Transverse colon (tissue), 4 donors: ENCODE measurements at regions not wholly inside any gene's neighbourhood (a gene's known extent, or its start where the extent isn't known, plus 50 kb on each side); places are given as distances from the start of the nearest gene placed in this dataset.

Experiments used
- DNase-seq: peaks from one replicate; pipeline ENCODE4 v3.0.0-alpha.2; 2019
- H3K27ac ChIP-seq, 4 donors: fragments of 200-600 bp; sonication (generic); 2 replicates each; pipeline ENCODE4 v1.5.1; 2016 to 2018; ENCODE audit warnings: inconsistent platforms in 4 of 4
- H3K27me3 ChIP-seq: fragments of 200-600 bp; sonication (generic); 2 replicates; pipeline ENCODE4 v1.5.1; 2017; ENCODE audit warnings: inconsistent platforms
- H3K36me3 ChIP-seq, 4 donors: fragments of 200-600 bp; sonication (generic); 2 replicates each; pipeline ENCODE4 v1.5.1; 2017 to 2019; ENCODE audit warnings: inconsistent platforms in 4 of 4
- H3K4me1 ChIP-seq, 4 donors: fragments of 200-600 bp; sonication (generic); 2 replicates each; pipeline ENCODE4 v1.5.1; 2017 to 2020; ENCODE audit warnings: inconsistent platforms in 4 of 4
- H3K4me3 ChIP-seq, 4 donors: fragments of 200-600 bp; sonication (generic); 1 replicate in 1 of 4; 2 replicates in 3 of 4; pipeline versions ENCODE4 v1.5.1 to v1.6.1; 2017 to 2019; ENCODE audit warnings: inconsistent platforms in 4 of 4
- H3K9me3 ChIP-seq, 2 donors: fragments of 200-600 bp; sonication (generic); 2 replicates each; pipeline ENCODE4 v1.5.1; 2017 to 2019; ENCODE audit warnings: inconsistent platforms in 2 of 2
- EP300 ChIP-seq: sonication (generic); formaldehyde crosslinking; IDR thresholded peaks from one replicate; pipeline ENCODE4 v1.6.1; 2017; ENCODE audit warnings: antibody characterized with exemption, low read depth
- POLR2A ChIP-seq: fragments of 450-650 bp; IDR thresholded peaks from one replicate; pipeline ENCODE4 v1.6.1; 2016; ENCODE audit warnings: antibody characterized with exemption, mild to moderate bottlenecking, moderate library complexity
- POLR2AphosphoS5 ChIP-seq, 3 donors: sonication (generic); formaldehyde crosslinking; IDR thresholded peaks; one replicate each; pipeline ENCODE4 v1.6.1; 2016; ENCODE audit warnings: antibody characterized with exemption in 3 of 3
- WGBS, 2 donors: methylation state at CpG; one replicate each; pipeline ENCODE4 v1.1.5; 2018; ENCODE audit warnings: low coverage in 1 of 2; 5-methylcytosine and 5-hydroxymethylcytosine counted together
- in situ Hi-C, 4 donors: fragments of 200-750 bp; cut with MboI; loops; one replicate each; pipeline versions ENCODE4 v1.15.0 to v1.15.1; 2017; ENCODE audit warnings: low sequenced_read_pairs in 3 of 4, low pct_ligation_motif_present in 1 of 4, low pct_unique_long_range_greater_than_20kb in 1 of 4
- intact Hi-C: fragments of 100-400 bp; cut with DNase I; formaldehyde crosslinking; loops from one replicate; pipeline ENCODE4 v1.15.1; 2023; ENCODE audit warnings: low total_unique reads
- TF ChIP-seq, protein P1 (sequence below), 5 experiments: fragments of 200-600 bp in 3 of 5; fragments of 450-650 bp in 2 of 5; sonication (generic) in 3 of 5; IDR thresholded peaks; 1 replicate in 2 of 5; 2 replicates in 3 of 5; pipeline ENCODE4 v1.5.1; 2016 to 2017; ENCODE audit warnings: antibody characterized with exemption in 5 of 5, inconsistent platforms in 3 of 5, mild to moderate bottlenecking in 2 of 5, moderate library complexity in 1 of 5

- DNase-seq: no peak
- no peak overlapping the region for H3K27ac ChIP-seq
- WGBS, 2 donors: 73 to 80% methylated on average over 1 of the region's 1 CpG
- TF ChIP-seq POLR2A: no peak
- no peak for TF ChIP-seq POLR2AphosphoS5 (IDR thresholded peaks at IDR 0.05)
- H3K4me1 ChIP-seq: no peaks in the 10 kb centered on the region
- H3K4me3 ChIP-seq: no peak overlapping the region
- H3K27me3 ChIP-seq: no peaks in the 10 kb centered on the region
- in situ Hi-C loops (loop anchor here in 1 of 4 donors (25.0 kb wide), 1 partner anchor 98 kb away; no protein-coding TSS in a partner anchor), intact Hi-C loops (no loop called here)
- H3K9me3 ChIP-seq: no peaks in the 10 kb centered on the region
- no peaks in the 10 kb centered on the region for H3K36me3 ChIP-seq
These were observed 192.2 kb downstream of the SEC61B start for GRCh38 chr9:99414321-99414720.

- 80 to 82% methylated on average over 3 to 4 of the region's 4 CpGs for WGBS, 2 donors
- no peak overlapping the region for H3K4me3 ChIP-seq
- TF ChIP-seq POLR2A (no peak), POLR2AphosphoS5 (IDR thresholded peaks at IDR 0.05) (no peak), EP300 (no peak)
- TF ChIP-seq, protein P1, sequence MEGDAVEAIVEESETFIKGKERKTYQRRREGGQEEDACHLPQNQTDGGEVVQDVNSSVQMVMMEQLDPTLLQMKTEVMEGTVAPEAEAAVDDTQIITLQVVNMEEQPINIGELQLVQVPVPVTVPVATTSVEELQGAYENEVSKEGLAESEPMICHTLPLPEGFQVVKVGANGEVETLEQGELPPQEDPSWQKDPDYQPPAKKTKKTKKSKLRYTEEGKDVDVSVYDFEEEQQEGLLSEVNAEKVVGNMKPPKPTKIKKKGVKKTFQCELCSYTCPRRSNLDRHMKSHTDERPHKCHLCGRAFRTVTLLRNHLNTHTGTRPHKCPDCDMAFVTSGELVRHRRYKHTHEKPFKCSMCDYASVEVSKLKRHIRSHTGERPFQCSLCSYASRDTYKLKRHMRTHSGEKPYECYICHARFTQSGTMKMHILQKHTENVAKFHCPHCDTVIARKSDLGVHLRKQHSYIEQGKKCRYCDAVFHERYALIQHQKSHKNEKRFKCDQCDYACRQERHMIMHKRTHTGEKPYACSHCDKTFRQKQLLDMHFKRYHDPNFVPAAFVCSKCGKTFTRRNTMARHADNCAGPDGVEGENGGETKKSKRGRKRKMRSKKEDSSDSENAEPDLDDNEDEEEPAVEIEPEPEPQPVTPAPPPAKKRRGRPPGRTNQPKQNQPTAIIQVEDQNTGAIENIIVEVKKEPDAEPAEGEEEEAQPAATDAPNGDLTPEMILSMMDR (IDR thresholded peaks at IDR 0.05): no peak
- in situ Hi-C loops: loop anchor here in 1 of 4 donors (25.0 kb wide), 1 partner anchor 97 kb away; no protein-coding TSS in a partner anchor
- no peaks in the 10 kb centered on the region for H3K36me3 ChIP-seq
- no peak for DNase-seq
- H3K4me1 ChIP-seq: no peaks in the 10 kb centered on the region
- H3K27me3 ChIP-seq: no peaks in the 10 kb centered on the region
- H3K9me3 ChIP-seq: no peaks in the 10 kb centered on the region
- H3K27ac ChIP-seq: no peak overlapping the region
- intact Hi-C loops: no loop called here
These were observed 193.5 kb downstream of the SEC61B start for GRCh38 chr9:99415606-99416005.

- no peaks in the 10 kb centered on the region for H3K27me3 ChIP-seq
- no peaks in the 10 kb centered on the region for H3K9me3 ChIP-seq
- H3K4me3 ChIP-seq: no peak overlapping the region
- no peak for DNase-seq
- in situ Hi-C loops (loop anchor here in 1 of 4 donors (25.0 kb wide), 1 partner anchor 96 kb away; no protein-coding TSS in a partner anchor), intact Hi-C loops (no loop called here)
- no peaks in the 10 kb centered on the region for H3K4me1 ChIP-seq
- no peak overlapping the region for H3K27ac ChIP-seq
- 20 to 29% methylated on average over 1 to 2 of the region's 2 CpGs for WGBS, 2 donors
- TF ChIP-seq POLR2AphosphoS5 (IDR thresholded peaks at IDR 0.05) (no peak), POLR2A (no peak), EP300 (no peak)
- TF ChIP-seq, protein P1 (IDR thresholded peaks at IDR 0.05): no peak
- H3K36me3 ChIP-seq: no peaks in the 10 kb centered on the region
These were observed 193.9 kb downstream of the SEC61B start for GRCh38 chr9:99416007-99416406.

- Histone ChIP-seq H3K27ac (no peak overlapping the region), H3K9me3 (no peaks in the 10 kb centered on the region), H3K27me3 (no peaks in the 10 kb centered on the region), H3K4me1 (no peaks in the 10 kb centered on the region), H3K36me3 (no peaks in the 10 kb centered on the region), H3K4me3 (no peak overlapping the region)
- no peak for DNase-seq
- intact Hi-C loops: no loop called here
- in situ Hi-C loops: loop anchor here in 1 of 4 donors (25.0 kb wide), 1 partner anchor 93 kb away; no protein-coding TSS in a partner anchor
- TF ChIP-seq POLR2AphosphoS5 (IDR thresholded peaks at IDR 0.05) (no peak), EP300 (no peak), POLR2A (no peak)
- TF ChIP-seq, protein P1 (IDR thresholded peaks at IDR 0.05): no peak
- WGBS, 2 donors: 67% methylated on average over 4 of the region's 4 CpGs
These were observed 197.0 kb downstream of the SEC61B start for GRCh38 chr9:99419070-99419469.

- in situ Hi-C loops: loop anchor here in 1 of 4 donors (25.0 kb wide), 1 partner anchor 91 kb away; no protein-coding TSS in a partner anchor
- WGBS, 2 donors: 53 to 71% methylated on average over 4 of the region's 4 CpGs
- Histone ChIP-seq H3K36me3 (no peaks in the 10 kb centered on the region), H3K27me3 (no peaks in the 10 kb centered on the region), H3K4me3 (no peak overlapping the region), H3K4me1 (no peaks in the 10 kb centered on the region), H3K27ac (no peak overlapping the region), H3K9me3 (no peaks in the 10 kb centered on the region)
- no peak for DNase-seq
- TF ChIP-seq POLR2AphosphoS5 (IDR thresholded peaks at IDR 0.05): no peak
- intact Hi-C loops: no loop called here
These were observed 199.3 kb downstream of the SEC61B start for GRCh38 chr9:99421369-99421768.
